ENCODE measurements at regions not wholly inside any gene's neighbourhood (a gene's known extent, or its start where the extent isn't known, plus 50 kb on each side); places are given as distances from the start of the nearest gene placed in this dataset.

DNA sequence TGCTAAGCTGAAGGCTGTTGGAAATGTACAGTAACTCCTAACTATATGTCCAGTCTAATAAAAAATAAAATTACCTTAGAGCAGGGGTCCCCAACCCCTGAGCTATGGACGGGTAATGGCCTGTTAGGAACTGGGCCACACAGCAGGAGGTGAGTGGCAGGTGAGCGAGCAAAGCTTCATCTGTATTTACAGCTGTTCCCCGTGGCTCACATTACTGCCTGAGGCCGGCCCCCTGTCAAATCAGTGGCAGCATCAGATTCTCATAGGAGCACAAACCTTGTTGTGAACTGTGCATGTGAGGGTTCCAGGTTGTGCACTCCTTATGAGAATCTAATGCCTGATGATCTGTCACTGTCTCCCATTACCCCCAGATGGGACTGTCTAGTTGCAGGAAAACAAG lies 73.1 kb upstream of the CXCR4 start:
- BruUV-seq (replicated peaks) = no TSS peak
- Mint-ChIP-seq H3K27me3 (ENCODE audit: unreplicated experiment) (no peaks in the 10 kb centered on the region), H3K27ac (ENCODE audit: unreplicated experiment) (no peak overlapping the region), H3K4me3 (ENCODE audit: low read depth, unreplicated experiment) (no peak overlapping the region), H3K4me1 (ENCODE audit: low read depth, unreplicated experiment) (no peaks in the 10 kb centered on the region), H3K9me3 (ENCODE audit: low read depth, unreplicated experiment) (no peaks in the 10 kb centered on the region), H3K36me3 (ENCODE audit: insufficient read depth, unreplicated experiment) (no peaks in the 10 kb centered on the region)
- TF ChIP-seq, protein P1, sequence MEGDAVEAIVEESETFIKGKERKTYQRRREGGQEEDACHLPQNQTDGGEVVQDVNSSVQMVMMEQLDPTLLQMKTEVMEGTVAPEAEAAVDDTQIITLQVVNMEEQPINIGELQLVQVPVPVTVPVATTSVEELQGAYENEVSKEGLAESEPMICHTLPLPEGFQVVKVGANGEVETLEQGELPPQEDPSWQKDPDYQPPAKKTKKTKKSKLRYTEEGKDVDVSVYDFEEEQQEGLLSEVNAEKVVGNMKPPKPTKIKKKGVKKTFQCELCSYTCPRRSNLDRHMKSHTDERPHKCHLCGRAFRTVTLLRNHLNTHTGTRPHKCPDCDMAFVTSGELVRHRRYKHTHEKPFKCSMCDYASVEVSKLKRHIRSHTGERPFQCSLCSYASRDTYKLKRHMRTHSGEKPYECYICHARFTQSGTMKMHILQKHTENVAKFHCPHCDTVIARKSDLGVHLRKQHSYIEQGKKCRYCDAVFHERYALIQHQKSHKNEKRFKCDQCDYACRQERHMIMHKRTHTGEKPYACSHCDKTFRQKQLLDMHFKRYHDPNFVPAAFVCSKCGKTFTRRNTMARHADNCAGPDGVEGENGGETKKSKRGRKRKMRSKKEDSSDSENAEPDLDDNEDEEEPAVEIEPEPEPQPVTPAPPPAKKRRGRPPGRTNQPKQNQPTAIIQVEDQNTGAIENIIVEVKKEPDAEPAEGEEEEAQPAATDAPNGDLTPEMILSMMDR (IDR thresholded peaks at IDR 0.05; ENCODE audit: unreplicated experiment) = no peak
- CTCF ChIA-PET = no interaction called here
- intact Hi-C loops (cut with micrococcal nuclease; ENCODE audit: unreplicated experiment) = no loop called here
- no peak for DNase-seq

DNA sequence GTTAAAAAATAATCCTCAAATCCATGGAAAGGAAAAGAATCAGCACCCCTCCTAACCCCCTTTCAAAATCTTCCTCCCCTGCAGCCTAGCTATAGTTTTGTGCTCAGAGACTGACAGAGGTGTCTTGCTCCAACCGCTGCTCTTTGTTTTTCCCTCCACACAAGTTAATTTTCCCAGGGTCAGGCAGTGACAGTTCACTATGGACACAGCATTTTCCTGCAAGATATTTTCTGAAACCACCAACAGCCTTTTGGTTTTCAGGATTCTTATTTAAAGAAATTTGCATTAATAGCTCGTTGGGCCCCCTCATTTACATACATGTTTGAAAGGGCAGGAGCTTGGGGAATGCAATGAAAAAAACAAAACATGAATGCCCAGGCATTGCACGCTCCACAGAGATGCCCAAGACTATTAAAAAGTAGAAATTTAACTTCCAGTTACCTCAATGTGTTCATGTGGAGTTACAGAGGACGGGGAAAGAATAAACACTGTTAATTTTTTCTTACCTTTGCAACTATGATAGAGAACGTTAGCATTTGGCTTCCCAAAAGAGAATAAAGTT lies 71.4 kb upstream of the CXCR4 start:
- CTCF ChIA-PET = no interaction called here
- TF ChIP-seq, protein P1 (IDR thresholded peaks at IDR 0.05; ENCODE audit: unreplicated experiment) = no peak
- BruUV-seq (replicated peaks) = no TSS peak
- intact Hi-C loops (cut with micrococcal nuclease; ENCODE audit: unreplicated experiment) = no loop called here
- H3K4me3 Mint-ChIP-seq (ENCODE audit: low read depth, unreplicated experiment) = no peak overlapping the region
- no peaks in the 10 kb centered on the region for H3K9me3 Mint-ChIP-seq (ENCODE audit: low read depth, unreplicated experiment)
- no peaks in the 10 kb centered on the region for H3K36me3 Mint-ChIP-seq (ENCODE audit: insufficient read depth, unreplicated experiment)
- no peaks in the 10 kb centered on the region for H3K4me1 Mint-ChIP-seq (ENCODE audit: low read depth, unreplicated experiment)
- no peaks in the 10 kb centered on the region for H3K27me3 Mint-ChIP-seq (ENCODE audit: unreplicated experiment)
- no peak overlapping the region for H3K27ac Mint-ChIP-seq (ENCODE audit: unreplicated experiment)
- no peak for DNase-seq

DNA sequence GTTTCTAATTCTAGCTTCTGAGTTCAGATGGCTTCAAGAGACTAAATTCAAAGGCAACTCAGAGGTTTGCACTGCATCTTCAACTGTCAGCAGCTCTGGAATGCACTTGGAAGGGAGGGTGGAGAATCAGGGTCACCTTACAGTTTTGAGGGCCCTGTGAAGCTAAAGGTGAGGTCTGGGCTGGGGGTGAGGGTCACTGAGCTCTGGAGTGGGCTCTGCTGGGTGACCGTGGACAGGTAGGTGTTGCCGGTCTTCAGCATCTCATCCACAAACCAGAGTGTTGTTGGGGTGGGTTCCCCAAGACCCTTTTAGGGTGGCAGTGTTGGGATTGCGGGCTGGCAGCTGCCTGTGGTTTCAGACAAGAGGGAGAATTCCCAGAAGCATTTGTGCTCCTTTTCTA lies 70.1 kb upstream of the CXCR4 start:
- H3K27me3 Mint-ChIP-seq (ENCODE audit: unreplicated experiment) = no peaks in the 10 kb centered on the region
- H3K4me3 Mint-ChIP-seq (ENCODE audit: low read depth, unreplicated experiment) = no peak overlapping the region
- TF ChIP-seq, protein P1 (IDR thresholded peaks at IDR 0.05; ENCODE audit: unreplicated experiment) = no peak
- H3K36me3 Mint-ChIP-seq (ENCODE audit: insufficient read depth, unreplicated experiment) = no peaks in the 10 kb centered on the region
- CTCF ChIA-PET = no interaction called here
- H3K27ac Mint-ChIP-seq (ENCODE audit: unreplicated experiment) = no peak overlapping the region
- no TSS peak for BruUV-seq (replicated peaks)
- intact Hi-C loops (cut with micrococcal nuclease; ENCODE audit: unreplicated experiment) = no loop called here
- no peaks in the 10 kb centered on the region for H3K4me1 Mint-ChIP-seq (ENCODE audit: low read depth, unreplicated experiment)
- H3K9me3 Mint-ChIP-seq (ENCODE audit: low read depth, unreplicated experiment) = no peaks in the 10 kb centered on the region
- no peak for DNase-seq

DNA sequence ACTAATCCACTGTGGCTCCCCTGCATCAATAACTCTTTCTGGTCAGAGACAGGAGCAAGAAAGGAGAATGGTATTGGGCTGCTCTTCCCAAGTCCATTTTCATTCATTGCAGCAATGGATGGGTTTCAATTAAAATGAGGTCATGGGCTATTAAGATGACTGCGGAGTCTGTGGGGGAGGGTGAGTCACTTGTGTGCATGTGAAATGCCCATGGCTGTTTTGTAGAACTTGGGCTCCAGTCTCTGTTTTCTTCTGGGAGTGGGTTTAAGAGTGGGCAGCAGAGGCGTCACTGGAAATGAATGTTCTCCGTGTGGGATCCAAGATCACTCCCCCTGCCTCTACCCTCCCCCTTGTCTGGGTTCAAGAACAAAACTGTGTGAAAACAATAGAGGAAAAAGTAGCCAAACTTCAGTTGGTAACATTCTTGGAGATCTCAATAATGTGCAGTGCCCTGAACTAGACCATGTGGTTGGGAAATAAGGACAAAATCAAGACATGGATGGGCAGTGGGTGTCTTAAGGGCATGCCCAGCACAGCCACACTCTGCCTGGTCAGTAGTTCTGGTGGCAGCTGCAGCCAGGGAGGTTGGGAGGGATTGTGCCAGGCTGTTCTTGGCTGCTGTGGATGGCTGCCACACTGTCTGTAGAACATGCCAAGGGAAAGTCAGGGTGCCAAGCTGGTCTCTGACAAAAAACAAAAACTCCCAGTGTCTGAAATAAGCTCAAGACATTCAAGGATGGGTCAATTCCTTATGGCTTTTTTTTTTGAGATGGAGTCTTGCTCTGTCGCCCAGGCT lies 68.2 kb upstream of the CXCR4 start:
- Mint-ChIP-seq H3K27ac (ENCODE audit: unreplicated experiment) (no peak overlapping the region), H3K4me1 (ENCODE audit: low read depth, unreplicated experiment) (peaks cover 7% of the 10 kb centered on the region), H3K9me3 (ENCODE audit: low read depth, unreplicated experiment) (no peaks in the 10 kb centered on the region), H3K4me3 (ENCODE audit: low read depth, unreplicated experiment) (no peak overlapping the region), H3K36me3 (ENCODE audit: insufficient read depth, unreplicated experiment) (no peaks in the 10 kb centered on the region), H3K27me3 (ENCODE audit: unreplicated experiment) (no peaks in the 10 kb centered on the region)
- no TSS peak for BruUV-seq (replicated peaks)
- CTCF ChIA-PET = no interaction called here
- no peak for DNase-seq
- TF ChIP-seq, protein P1 (IDR thresholded peaks at IDR 0.05; ENCODE audit: unreplicated experiment) = no peak
- intact Hi-C loops (cut with micrococcal nuclease; ENCODE audit: unreplicated experiment) = no loop called here
